GM21381 (cell line): ENCODE measurements at regions not wholly inside any gene's neighbourhood (a gene's known extent, or its start where the extent isn't known, plus 50 kb on each side); places are given as distances from the start of the nearest gene placed in this dataset.

ENCODE experiments used
- ATAC-seq: cut with Tn5 transposase; IDR thresholded peaks from one replicate; pipeline ENCODE4 v1.9.1; 2021; ENCODE audit warnings: mild to moderate bottlenecking, moderate library complexity; ENCODE audit not compliant: unreplicated experiment

- ATAC-seq: no peak
Observed at GRCh38 chr4:1466034-1466862, 60.0 kb upstream of the NKX1-1 start.

- ATAC-seq: no peak
Observed at GRCh38 chr4:1465173-1466033, 59.2 kb upstream of the NKX1-1 start.

- ATAC-seq: no peak
Observed at GRCh38 chr4:1464581-1465171, 58.4 kb upstream of the NKX1-1 start.

GRCh38 chr4:1463927-1464540 is 57.8 kb upstream of the NKX1-1 start:
- ATAC-seq: no peak

GRCh38 chr4:1463088-1463926 is 57.1 kb upstream of the NKX1-1 start:
- no peak for ATAC-seq

- ATAC-seq: no peak
Observed at GRCh38 chr4:1462768-1463075, 56.5 kb upstream of the NKX1-1 start.

GRCh38 chr4:1462009-1462767 is 55.9 kb upstream of the NKX1-1 start:
- ATAC-seq: no peak

GRCh38 chr4:1460967-1461868 is 55.0 kb upstream of the NKX1-1 start:
- ATAC-seq: no peak

- ATAC-seq: no peak
Observed at GRCh38 chr4:1459722-1460511, 53.7 kb upstream of the NKX1-1 start.

- no peak for ATAC-seq
Observed at GRCh38 chr4:1459081-1459721, 53.0 kb upstream of the NKX1-1 start.

GRCh38 chr4:1458581-1458980 is 52.3 kb upstream of the NKX1-1 start:
- ATAC-seq: no peak
